OCI-LY1 (cell line): ENCODE measurements at regions not wholly inside any gene's neighbourhood (a gene's known extent, or its start where the extent isn't known, plus 50 kb on each side); places are given as distances from the start of the nearest gene placed in this dataset.

ENCODE experiments used
- EZH2 ChIP-seq: fragments of 200-600 bp; sonication (generic), shearing (Covaris generic); IDR thresholded peaks from 2 replicates; pipeline ENCODE4 v1.8.0; 2017; ENCODE audit warnings: borderline replicate concordance, mixed run types, mild to moderate bottlenecking, antibody characterized with exemption, low read length, moderate library complexity, mixed read lengths
- TF ChIP-seq, protein P1 (sequence below): fragments of 200-600 bp; sonication (generic), shearing (Covaris generic); IDR thresholded peaks from 2 replicates; pipeline ENCODE4 v1.5.1; 2017; ENCODE audit warnings: mild to moderate bottlenecking, antibody characterized with exemption, low read length, moderate library complexity, mixed read lengths

- TF ChIP-seq, protein P1, sequence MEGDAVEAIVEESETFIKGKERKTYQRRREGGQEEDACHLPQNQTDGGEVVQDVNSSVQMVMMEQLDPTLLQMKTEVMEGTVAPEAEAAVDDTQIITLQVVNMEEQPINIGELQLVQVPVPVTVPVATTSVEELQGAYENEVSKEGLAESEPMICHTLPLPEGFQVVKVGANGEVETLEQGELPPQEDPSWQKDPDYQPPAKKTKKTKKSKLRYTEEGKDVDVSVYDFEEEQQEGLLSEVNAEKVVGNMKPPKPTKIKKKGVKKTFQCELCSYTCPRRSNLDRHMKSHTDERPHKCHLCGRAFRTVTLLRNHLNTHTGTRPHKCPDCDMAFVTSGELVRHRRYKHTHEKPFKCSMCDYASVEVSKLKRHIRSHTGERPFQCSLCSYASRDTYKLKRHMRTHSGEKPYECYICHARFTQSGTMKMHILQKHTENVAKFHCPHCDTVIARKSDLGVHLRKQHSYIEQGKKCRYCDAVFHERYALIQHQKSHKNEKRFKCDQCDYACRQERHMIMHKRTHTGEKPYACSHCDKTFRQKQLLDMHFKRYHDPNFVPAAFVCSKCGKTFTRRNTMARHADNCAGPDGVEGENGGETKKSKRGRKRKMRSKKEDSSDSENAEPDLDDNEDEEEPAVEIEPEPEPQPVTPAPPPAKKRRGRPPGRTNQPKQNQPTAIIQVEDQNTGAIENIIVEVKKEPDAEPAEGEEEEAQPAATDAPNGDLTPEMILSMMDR, result no peak
- no peak for TF ChIP-seq EZH2
Observed at GRCh38 chr4:63526251-63526650, 883.0 kb downstream of the TECRL start.
